ENCODE measurements at regions not wholly inside any gene's neighbourhood (a gene's known extent, or its start where the extent isn't known, plus 50 kb on each side); places are given as distances from the start of the nearest gene placed in this dataset.

GRCh38 chr11:130798280-130798679, 118.0 kb downstream of the SNX19 start:
- no peaks in the 10 kb centered on the region for H3K9me3 ChIP-seq (ENCODE audit: severe bottlenecking)
- no peak overlapping the region for H3K4me3 ChIP-seq (ENCODE audit: low read depth, low read length)
- DNase-seq: no peak
- no peaks in the 10 kb centered on the region for H3K36me3 ChIP-seq
- no peak overlapping the region for H3K27ac ChIP-seq
- H3K27me3 ChIP-seq (ENCODE audit: insufficient read depth, low read depth, severe bottlenecking): no peaks in the 10 kb centered on the region
- no peak for TF ChIP-seq CTCF (IDR thresholded peaks at IDR 0.05; ENCODE audit: low read depth, low read length)

GRCh38 chr11:130798801-130799200, 117.5 kb downstream of the SNX19 start:
- Histone ChIP-seq H3K27ac (no peak overlapping the region), H3K4me3 (ENCODE audit: low read depth, low read length) (no peak overlapping the region), H3K9me3 (ENCODE audit: severe bottlenecking) (no peaks in the 10 kb centered on the region), H3K36me3 (no peaks in the 10 kb centered on the region), H3K27me3 (ENCODE audit: insufficient read depth, low read depth, severe bottlenecking) (no peaks in the 10 kb centered on the region)
- DNase-seq: no peak
- no peak for TF ChIP-seq CTCF (IDR thresholded peaks at IDR 0.05; ENCODE audit: low read depth, low read length)

DNA sequence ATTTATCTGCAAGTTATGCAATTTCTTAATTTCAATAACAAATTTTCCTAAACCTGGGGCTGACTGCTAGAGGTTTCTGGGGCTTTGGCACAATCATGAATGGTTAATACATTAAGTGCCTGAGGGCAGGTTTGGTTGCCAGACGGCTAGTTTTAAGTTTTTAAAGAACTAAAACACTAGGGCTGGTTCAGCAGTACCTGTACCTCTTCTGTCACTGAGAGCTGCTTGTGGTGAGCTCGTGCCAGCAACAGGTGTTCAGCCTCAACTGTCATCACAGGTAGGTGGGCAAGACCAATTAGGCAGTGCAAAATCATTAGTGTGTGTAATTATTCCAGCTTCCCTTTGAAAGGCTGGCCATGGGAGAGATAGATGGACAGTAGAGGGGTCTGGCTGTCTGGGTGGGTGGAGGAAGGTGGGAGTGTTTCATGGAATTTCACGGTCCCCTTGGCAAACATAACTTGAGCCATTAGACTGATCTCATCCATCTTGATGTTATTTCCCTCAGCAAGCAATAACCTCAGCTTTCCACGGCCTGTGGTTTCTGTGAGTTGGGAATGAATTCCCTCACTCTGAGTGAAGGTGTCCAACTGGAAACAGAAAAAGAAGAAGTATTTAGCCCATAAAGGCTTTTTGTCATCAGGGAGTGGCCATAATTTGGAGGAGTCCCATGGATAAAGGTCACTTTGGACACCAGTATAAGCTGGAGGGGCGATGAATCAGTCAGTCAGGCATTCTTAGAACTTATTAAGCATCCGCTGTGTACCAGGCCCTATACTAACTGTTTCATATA, 114.8 kb downstream of the SNX19 start:
- DNase-seq: no peak
- Histone ChIP-seq H3K9me3 (ENCODE audit: severe bottlenecking) (no peaks in the 10 kb centered on the region), H3K27ac (no peak overlapping the region), H3K27me3 (ENCODE audit: insufficient read depth, low read depth, severe bottlenecking) (no peaks in the 10 kb centered on the region), H3K4me3 (ENCODE audit: low read depth, low read length) (no peak overlapping the region), H3K36me3 (no peaks in the 10 kb centered on the region)
- no peak for TF ChIP-seq CTCF (IDR thresholded peaks at IDR 0.05; ENCODE audit: low read depth, low read length)

GRCh38 chr11:130802567-130802966, 113.7 kb downstream of the SNX19 start:
- H3K27me3 ChIP-seq (ENCODE audit: insufficient read depth, low read depth, severe bottlenecking): no peaks in the 10 kb centered on the region
- no peaks in the 10 kb centered on the region for H3K36me3 ChIP-seq
- no peak overlapping the region for H3K27ac ChIP-seq
- no peak overlapping the region for H3K4me3 ChIP-seq (ENCODE audit: low read depth, low read length)
- DNase-seq: no peak
- H3K9me3 ChIP-seq (ENCODE audit: severe bottlenecking): no peaks in the 10 kb centered on the region
- no peak for TF ChIP-seq CTCF (IDR thresholded peaks at IDR 0.05; ENCODE audit: low read depth, low read length)

GRCh38 chr11:130804306-130805076, 111.8 kb downstream of the SNX19 start:
- TF ChIP-seq CTCF (IDR thresholded peaks at IDR 0.05; ENCODE audit: low read depth, low read length): no peak
- Histone ChIP-seq H3K9me3 (ENCODE audit: severe bottlenecking) (no peaks in the 10 kb centered on the region), H3K4me3 (ENCODE audit: low read depth, low read length) (no peak overlapping the region), H3K27ac (no peak overlapping the region), H3K36me3 (no peaks in the 10 kb centered on the region), H3K27me3 (ENCODE audit: insufficient read depth, low read depth, severe bottlenecking) (no peaks in the 10 kb centered on the region)
- DNase-seq: no peak

All from WERI-Rb-1 (cell line).